ENCODE measurements at regions not wholly inside any gene's neighbourhood (a gene's known extent, or its start where the extent isn't known, plus 50 kb on each side); places are given as distances from the start of the nearest gene placed in this dataset.

DNA sequence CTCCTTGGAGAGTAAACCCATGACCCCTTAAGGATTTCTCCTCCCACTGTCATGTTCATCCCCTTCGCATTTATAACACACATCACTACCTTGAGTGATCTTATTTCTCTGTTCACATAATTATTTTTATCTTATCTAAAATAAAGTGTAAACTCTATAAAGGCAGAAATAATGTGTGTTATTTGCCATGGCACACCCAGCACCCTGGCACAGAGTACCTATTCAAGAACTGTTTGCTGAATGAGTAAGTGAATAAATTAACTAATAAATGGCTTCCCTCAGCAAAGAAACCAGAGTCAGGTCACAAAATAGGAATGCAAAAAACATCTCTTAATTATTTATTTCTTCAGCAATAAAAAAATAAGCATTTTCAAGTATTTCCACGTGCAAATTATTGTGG is 330.3 kb upstream of the GHITM start:
- DNase-seq, result no peak

DNA sequence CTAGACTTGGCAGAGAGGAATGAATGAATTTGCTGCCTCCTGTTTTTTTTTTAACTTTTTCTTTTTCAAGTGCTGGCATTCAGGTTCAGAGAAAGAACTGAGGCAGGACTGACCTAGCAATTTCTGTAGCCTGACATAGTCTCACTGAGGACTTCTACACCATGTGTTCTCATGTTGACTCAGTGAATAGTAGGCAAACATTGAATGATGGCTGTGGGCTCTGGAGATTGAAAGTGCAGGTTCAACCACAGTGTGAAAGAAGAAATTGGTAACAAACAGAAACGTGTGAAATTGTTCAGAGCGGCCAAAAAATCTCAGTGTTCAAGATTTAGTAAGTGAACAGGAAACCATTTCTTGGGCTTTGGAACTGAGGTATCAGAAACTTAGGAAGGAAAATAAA is 322.4 kb upstream of the GHITM start:
- DNase-seq, result no peak

DNA sequence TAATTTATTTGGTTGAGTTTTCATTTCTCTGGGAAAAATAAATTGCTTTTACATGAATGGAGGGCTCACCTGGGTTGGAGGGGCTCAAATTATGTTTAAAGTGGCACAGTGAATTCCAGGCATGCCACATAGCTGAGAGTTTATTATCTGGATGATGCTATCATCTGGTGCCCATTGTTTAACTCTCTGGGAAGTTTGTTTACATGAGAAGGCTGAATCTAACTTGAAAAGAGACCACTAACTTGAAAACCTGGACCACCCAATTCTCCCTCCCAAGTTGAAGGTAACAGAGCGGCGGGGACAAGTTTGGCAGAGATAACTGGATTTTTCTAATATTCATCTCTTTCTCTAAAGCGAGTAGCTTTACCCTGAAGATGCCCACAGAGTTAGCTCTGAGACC is 321.5 kb upstream of the GHITM start:
- no peak for DNase-seq

DNA sequence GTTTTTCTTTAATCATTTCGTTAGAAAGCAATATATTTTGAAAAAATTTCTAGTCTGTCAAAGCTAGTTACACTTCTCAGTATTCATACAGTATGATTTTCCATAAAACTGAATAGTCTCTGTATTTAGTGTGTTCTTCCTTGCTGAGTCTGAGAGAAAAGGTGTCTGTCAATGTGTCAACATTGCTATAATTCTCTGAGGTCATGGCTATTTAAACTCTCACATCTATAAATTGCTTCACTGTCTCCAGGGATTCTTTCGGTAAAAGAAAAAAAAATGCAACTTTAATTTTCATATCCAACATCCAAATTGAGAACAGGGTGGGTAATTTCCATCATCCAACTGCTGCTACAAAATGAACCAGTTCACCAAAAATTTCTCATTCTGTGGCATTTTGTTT is 319.7 kb upstream of the GHITM start:
- no peak for DNase-seq

DNA sequence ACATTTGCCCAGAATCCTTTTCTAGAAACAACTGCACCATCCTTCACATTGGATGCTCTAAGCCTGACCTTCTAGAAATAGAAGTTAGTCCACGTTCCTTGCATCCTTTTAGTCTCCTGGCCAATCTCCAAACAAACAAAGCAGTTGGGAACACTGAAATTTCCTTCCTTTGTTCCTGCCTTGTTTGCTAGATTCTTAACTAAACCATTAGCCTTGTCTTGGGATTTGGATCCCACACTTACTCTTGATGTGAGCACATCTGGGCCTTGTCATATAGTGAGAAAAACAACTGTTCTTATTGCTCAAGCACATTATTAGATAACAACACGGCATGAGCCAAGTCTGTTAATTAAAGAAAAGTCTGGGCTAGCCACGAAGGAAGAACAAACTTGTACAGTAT is 319.3 kb upstream of the GHITM start:
- DNase-seq, result no peak

DNA sequence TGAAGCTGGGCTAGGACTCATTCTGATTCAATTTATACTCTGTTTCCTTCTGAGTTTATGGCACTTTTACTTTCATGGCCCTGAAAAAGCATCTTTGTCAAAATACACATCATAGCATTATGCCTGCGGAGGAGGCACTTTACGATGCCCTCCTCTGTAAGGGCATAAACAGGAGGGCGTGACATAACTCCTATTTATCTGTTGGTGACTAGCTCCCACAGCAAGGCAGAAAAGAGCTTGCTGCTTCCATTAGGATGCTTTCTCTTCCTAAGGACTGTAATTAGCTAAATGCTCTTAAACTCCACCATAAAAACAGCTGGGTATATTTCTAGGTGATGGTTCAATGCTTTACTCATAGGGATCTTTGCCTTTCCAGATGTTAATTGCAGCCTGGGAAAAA is 315.2 kb upstream of the GHITM start:
- no peak for DNase-seq

DNA sequence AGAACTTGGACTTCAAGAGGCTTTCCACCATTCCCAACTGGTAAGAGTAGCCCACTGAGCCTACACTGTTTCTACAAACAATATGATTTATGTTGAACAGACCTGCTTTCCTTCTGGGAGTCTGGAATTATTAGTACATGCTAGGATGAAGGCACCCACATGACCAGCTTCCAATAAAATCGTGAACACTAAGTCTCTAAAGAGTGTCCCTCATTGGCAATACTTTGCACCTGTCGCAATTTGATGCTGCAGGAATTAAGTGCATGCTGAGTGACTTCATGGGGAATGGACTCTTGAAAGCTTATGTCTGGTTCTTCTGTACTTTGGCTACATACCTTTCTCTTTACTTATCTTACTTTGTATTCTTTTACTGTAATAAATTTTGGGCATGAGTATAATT is 305.2 kb upstream of the GHITM start:
- no peak for DNase-seq

DNA sequence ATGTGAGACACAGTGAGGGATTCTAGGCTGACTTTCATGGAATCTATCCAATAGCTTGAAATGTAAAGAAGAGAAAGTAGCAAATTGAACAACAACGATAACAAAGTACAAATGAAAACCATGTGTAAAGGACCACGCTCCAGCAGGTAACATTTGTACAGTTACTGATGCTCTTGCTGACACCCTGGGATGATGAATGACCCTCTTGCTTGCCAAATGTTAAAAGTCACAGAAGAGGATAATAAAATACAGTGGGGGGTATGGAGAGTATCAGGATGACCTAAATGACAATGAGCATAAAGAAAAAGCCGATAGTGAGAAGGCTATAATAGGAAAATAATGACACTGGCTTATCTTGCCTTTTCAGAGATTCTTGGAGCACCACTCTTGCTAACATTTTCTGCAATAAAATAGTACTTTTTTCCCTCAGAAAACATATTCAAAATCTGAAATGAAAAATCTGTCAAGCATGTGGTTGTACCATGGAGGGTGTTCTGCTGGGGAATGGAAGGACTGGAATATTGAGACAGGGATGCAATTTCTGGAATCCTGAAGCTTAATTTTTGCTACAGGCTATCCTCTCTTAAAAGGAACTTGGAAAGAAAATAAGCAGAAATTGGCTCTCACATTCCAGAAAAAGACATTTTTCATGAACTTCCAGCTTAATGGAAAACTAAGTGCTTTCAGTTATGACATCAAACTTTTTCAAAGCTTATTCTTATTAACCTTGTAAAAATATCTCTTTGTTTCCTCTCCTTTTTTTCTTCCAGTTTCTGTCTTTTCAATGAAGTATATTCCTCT is 303.2 kb upstream of the GHITM start:
- DNase-seq, result no peak

DNA sequence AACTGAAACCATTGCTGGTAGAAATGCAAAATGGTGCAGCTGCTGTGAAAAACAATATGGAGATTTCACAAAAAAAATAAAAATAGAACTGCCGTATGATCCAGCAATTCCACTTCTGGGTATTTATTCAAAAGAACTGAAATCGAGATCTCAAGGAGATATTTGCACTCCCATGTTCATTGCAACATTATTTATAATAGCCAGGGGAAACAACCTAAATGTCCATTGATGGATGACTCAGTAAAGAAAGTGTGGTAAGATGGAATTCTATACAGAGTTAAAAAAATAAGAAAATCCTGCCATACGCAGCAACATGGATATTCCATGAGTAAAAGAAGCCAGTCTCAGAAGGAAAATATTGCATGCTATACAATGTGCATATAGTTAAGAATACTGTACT is 290.6 kb upstream of the GHITM start:
- DNase-seq, result no peak

DNA sequence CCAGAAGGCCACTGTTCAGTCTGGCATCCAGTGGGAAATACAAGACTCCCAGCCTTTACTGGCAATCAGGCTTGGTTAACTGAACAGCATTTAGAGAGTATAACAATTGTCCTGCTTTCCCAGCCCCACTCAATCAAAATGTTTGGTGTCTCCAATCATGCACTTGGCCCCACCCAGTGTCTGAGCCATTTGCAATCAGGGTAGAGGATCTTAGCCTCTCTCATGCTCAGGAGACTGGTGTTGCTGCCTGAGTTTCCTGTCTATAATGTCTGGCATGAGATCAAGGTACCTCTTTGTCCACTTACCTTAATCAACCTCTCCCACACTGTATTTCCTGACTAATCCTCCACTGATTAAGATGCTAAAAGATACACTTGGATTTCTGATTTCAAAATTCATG is 290.2 kb upstream of the GHITM start:
- no peak for DNase-seq

DNA sequence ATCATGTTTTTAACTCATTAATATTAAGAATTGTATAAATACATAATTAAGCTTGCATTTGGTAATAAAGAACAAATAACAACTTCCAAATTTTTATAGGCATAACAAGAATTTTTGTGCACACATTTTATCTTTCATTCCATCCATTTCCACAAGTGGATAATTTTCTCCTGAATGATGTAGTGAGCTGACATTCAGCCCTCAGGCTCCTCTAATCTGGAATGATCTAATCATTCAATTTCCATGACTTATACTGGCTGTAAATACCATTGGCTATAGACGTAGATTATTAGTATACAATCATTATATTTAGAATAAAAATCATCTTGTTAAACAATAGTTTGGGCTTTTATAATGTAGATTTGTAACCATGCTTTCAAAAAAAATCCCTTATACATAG is 287.2 kb upstream of the GHITM start:
- no peak for DNase-seq

DNA sequence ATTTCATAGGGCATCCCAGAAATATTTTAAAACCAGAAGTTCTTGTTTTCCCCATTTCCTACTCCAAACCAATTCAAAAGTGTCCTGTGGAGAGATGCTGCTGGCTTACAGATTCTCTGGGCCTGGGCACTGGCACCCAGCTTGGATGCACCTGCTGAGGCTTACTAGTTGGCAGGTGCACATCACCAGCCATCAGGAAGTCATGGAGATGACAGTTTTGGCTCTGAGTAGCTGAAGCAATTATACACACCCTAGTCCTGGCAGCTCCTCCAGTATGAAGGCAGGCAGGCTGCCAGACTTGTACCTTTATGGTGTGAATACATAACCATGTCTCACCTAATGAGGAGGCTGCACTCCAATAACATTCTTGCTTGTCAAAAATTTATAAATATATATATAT is 276.6 kb upstream of the GHITM start:
- DNase-seq, result no peak

DNA sequence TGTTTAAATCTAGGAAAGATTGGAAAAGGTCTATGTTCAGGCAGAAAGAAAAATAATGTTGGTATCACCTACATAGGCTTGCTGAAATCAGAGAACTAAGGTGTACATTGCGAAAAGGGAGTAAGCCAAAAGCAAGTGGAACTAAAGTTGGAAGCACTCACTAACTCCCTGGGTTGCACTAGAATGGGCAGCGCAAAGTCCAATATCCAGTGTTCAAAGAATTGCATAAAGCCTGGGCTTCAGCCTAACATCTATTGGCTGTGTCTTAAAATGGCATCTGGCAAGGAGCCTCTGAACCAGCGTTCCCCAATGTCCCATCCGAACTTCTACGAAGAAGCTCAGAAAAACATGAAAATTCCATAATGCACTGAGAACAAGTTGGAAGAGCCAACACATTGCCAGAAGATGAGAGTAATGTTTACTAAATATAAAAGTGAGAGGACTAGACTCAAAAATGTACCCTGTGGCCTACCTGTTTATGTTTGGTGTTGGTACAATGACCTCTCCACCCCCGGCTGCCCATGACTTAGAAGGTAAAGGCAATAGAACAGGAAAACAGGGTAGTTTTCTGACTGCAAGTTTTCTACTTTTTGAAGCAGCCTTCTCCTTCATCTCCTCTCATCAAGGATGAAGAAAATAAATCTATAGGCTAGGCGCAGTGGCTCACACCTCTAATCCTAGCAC is 275.9 kb upstream of the GHITM start:
- DNase-seq, result no peak

DNA sequence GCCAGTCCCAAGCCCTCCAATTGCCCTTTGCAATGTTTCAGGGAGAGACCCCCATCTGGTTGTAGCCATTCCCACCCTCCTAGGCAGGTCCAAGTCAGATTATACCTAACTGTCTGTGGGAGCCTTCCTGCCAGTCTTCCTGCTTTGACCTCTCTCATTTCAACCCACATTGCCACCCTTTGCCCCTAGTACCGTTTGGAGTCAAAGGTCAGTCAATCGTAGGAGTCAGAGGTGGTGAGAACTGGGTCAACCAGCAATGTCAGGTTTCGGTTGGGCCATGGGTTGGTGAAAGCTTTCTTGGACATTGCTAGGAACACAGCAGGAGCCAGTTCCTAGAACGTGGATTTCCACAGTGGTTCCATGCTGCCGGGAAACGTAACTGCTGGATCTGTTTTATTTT is 269.4 kb upstream of the GHITM start:
- no peak for DNase-seq

DNA sequence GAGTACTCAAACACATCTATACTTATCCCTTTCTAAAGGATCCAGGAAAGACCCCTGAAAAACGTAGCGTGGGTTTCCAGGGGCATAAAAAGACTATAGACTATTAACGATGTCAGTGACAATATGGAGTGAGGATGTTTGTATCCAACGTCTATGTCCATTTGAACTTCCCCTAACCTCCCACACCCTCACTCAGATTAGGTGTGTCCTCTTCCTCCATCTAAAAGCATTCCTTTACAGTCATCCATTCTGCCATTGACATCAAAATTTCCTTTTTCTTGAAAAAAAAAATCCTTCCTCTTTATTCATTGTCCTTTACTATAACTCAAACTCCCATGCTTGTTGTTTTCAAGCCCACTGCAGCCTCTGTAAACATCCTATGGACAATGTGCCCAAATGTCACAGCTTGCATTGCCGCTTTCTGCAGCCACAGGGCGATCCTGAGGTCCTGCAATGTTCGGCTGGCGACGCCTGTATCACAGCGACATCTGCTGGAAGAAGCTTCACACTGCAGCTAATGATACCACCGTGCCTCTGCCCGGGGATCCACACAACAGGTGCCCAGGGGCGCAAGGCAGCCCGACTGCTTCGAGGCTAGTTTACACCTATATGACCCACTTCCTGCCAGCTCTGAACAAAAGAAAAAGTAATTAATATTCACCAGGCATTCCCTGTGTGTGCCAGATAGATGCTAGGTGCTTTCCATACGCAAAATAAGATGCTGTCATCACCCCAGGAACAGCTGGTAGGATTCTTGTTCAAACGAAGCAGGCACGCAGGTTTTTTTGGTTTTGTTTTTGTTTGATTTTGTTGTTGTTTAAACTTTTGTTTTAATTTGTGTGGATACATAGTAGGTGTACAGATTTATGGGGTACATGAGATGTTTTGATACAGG is 267.9 kb upstream of the GHITM start:
- DNase-seq, result peak; percentile 47

DNA sequence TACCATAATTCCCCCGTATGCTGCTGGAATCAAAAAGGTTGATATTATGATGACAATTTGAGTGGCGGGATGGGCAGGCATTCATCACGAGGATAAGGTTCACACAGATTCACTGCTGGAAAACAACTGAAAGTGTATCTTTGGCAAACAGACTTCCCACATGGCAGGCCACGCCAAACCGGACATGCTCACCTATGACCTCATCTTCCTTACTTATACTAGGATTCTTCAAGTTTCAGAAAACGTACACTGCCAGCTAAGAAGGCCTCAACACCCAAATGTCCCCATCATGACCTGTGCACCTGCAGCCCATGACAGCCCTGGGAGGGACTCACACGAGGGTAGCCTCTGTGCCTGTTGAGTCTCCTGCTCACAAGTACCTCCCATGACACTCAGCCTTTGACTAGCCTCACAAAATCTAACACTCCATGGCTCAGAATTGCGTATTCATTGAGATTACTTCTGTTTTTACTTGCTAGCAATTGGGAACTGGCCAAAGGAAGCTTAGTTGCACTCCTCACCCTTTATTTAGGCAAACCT is 259.0 kb upstream of the GHITM start:
- DNase-seq, result no peak

DNA sequence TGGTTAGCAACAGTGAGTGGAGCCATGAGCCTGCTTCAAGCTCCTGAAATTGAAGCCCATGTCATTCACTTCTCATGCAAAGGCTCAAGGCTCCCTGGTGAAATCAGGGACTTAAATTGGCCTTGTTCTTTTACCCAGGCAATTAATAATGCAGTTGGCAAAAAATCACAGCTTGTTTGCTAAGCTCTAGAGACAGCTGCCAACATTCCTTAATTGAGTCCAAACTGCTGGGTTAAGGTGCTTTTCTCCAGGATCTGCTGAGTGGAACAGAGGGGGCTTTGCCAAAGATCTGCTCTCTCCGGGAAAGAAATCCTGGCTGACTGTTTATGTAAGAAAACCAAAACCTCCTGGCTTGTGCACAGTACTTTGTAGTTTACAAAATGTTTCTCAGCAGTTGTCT is 257.6 kb upstream of the GHITM start:
- DNase-seq, result no peak

DNA sequence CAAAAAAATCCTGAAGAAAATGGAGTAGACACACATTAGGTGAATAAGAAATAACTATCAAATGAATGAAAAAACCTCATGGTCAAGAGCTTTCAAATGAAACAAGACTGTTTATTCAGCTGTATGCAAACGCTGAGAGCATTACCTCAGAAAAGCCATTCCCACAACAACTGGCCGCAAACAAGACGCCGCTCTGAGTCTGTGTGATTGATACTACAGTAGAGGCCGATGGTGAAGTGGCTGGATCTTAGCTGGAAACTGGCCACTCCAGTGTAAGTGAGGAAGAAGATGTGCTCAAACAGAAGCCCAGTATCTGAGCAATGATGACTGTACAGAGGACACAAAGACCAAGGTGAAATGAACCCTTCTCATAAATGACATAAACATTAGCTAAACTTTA is 252.4 kb upstream of the GHITM start:
- DNase-seq, result no peak

DNA sequence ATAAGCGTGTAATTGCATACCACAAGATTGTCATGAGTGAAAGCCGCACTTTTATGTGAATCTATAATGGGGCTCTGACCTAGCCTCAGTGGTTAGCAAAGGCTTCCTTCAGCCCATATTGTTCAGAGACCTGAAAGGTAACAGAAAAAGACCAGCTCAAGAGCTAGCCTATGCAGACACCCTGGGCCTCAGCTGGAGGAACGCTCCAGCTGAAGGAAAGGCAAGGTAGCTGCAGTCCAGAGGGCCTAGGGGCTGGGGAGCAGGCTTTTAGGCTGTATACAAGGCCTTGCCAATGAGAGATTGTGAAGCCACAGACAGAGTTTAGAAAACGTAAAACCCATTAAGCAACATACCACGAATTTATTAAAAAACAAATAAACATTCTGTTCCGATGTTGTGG is 246.6 kb upstream of the GHITM start:
- DNase-seq, result no peak

DNA sequence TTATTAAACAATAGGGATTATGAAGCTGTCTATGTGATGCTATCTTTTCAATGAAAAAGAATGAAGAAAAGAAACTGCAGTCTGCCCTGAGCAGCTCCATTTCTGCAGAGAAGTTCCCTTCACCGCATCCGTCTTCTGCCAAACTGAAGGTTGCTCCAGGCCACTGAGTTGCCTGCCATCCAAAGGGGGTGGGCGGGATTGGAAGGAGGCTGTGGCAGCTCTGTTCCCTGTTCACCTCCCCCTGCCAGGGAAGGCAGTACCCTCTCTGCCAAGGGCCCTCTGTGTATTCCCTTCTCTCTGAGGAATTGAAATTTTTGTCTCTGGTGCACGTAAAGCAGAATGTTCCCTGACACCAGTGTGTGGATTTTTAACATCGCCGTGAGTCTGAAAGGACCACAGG is 243.1 kb upstream of the GHITM start:
- DNase-seq, result no peak

DNA sequence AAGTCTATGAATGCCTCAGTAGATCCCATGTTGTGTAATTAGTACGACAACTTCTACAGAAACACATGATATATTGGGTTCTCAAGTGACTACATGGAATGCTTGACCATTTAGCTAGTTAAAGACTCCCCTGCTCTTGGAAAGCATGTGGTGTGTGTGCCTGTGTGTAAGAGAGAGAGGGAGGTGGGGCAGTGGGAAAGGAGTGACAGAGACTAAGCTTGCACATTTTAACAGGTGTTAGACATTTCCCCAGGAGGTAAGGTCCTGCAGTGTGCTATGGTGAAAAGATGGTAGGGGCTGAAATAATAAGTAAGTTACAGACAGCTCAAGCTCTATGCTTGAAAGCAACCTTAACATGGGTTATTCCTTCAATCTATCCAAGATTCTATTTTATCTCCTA is 241.7 kb upstream of the GHITM start:
- DNase-seq, result no peak

DNA sequence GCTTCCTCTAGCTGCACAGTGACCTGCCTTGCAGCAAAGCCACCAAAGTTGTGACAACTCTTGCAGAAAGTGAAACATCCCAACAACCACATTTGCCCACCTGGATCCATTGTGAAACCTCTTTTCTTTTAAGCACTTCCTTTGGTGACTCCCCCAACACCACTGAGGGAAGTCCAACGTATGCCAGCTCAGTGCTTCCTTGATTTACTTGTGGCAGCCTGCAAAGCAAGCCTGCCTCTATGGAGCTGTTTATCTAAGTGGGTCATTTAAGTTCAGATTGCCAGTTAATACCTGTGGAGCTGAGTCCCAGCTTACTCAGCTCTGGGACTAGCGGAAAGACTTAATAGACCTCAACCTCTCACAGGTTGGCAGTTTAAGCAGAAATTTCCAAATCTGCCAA is 230.8 kb upstream of the GHITM start:
- no peak for DNase-seq

DNA sequence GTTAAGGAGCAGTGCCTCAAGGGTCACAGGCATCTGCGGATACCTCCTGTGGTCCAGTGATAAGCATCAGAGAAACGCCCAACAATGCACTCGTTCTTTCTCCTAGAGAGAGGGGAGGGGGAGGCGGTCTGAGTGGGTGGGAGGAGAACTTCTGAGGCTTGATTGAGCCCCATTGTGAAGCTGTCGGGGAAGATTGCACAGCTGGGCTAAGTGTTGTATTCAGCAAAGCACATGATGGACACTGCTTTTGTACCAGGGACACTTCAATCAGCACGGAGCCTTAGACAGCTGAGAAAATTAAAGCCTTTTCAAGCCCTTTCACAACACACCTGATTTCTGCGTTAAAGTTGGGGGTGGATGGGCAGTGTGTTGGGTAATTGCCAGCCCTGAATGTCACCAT is 230.3 kb upstream of the GHITM start:
- no peak for DNase-seq

DNA sequence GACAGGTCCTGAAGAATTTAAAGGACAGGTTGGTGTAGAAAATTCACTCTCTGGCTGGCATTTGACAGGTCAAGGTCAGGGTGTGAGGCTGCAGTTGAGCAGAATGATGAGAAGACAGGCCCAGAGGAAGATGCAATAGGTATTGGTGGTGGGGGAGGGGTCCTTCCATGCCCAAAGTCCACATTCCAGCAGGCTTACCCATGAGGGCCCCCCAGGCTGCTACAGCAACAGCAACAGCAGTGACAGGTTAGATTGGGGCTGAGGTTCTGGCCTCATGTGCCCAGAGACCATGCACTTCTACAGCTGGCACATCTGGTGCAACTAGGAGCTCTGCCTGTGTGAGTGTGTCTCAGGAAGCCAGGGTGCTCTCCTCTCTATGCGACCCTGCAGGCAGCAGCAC is 223.5 kb upstream of the GHITM start:
- no peak for DNase-seq
